ENCODE measurements at regions not wholly inside any gene's neighbourhood (a gene's known extent, or its start where the extent isn't known, plus 50 kb on each side); places are given as distances from the start of the nearest gene placed in this dataset.

- no peak for DNase-seq
- Histone ChIP-seq H3K9me2 (replicated peaks; ENCODE audit: low read length) (no peaks in the 10 kb centered on the region), H3K27me3 (ENCODE audit: low read length) (peaks cover 47% of the 10 kb centered on the region), H3K79me2 (ENCODE audit: low read length) (no peaks in the 10 kb centered on the region), H3K4me2 (ENCODE audit: low read length) (no peak overlapping the region), H3K9me3 (ENCODE audit: low read length) (no peaks in the 10 kb centered on the region), H3K36me3 (ENCODE audit: low read depth, low read length) (no peaks in the 10 kb centered on the region), H2AFZ (ENCODE audit: low read length) (no peak overlapping the region), H3F3A (ENCODE audit: low read length, unreplicated experiment) (no peaks in the 10 kb centered on the region), H3K4me3 (ENCODE audit: low read length) (no peak overlapping the region), H3K4me1 (ENCODE audit: insufficient read depth, low read length) (no peaks in the 10 kb centered on the region), H3K27ac (ENCODE audit: low read length) (no peak overlapping the region), H3K9ac (ENCODE audit: low read length) (no peak overlapping the region), H4K20me1 (ENCODE audit: low read length) (no peaks in the 10 kb centered on the region)
- TF ChIP-seq EZH2 (IDR thresholded peaks at IDR 0.05; ENCODE audit: low read length, unreplicated experiment), result no peak
- no peak for TF ChIP-seq EZH2phosphoT487 (IDR thresholded peaks at IDR 0.05; ENCODE audit: borderline replicate concordance, low read length)
- TF ChIP-seq, protein P1, sequence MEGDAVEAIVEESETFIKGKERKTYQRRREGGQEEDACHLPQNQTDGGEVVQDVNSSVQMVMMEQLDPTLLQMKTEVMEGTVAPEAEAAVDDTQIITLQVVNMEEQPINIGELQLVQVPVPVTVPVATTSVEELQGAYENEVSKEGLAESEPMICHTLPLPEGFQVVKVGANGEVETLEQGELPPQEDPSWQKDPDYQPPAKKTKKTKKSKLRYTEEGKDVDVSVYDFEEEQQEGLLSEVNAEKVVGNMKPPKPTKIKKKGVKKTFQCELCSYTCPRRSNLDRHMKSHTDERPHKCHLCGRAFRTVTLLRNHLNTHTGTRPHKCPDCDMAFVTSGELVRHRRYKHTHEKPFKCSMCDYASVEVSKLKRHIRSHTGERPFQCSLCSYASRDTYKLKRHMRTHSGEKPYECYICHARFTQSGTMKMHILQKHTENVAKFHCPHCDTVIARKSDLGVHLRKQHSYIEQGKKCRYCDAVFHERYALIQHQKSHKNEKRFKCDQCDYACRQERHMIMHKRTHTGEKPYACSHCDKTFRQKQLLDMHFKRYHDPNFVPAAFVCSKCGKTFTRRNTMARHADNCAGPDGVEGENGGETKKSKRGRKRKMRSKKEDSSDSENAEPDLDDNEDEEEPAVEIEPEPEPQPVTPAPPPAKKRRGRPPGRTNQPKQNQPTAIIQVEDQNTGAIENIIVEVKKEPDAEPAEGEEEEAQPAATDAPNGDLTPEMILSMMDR (conservative IDR thresholded peaks at IDR 0.05; ENCODE audit: low read depth, low read length), result no peak
- intact Hi-C loops (cut with micrococcal nuclease), result no loop called here
- no peak for ATAC-seq
- BruUV-seq (replicated peaks), result no TSS peak
- ChIA-PET CTCF (interaction anchor here (0.8 kb wide), 1 partner anchor 9 kb away, joined by 4 read pairs; no protein-coding TSS in a partner anchor), POLR2A (ENCODE audit: unreplicated experiment) (no interaction called here)
These were observed 472.2 kb upstream of the ZMIZ1 start for GRCh38 chr10:78596556-78596955.

DNA sequence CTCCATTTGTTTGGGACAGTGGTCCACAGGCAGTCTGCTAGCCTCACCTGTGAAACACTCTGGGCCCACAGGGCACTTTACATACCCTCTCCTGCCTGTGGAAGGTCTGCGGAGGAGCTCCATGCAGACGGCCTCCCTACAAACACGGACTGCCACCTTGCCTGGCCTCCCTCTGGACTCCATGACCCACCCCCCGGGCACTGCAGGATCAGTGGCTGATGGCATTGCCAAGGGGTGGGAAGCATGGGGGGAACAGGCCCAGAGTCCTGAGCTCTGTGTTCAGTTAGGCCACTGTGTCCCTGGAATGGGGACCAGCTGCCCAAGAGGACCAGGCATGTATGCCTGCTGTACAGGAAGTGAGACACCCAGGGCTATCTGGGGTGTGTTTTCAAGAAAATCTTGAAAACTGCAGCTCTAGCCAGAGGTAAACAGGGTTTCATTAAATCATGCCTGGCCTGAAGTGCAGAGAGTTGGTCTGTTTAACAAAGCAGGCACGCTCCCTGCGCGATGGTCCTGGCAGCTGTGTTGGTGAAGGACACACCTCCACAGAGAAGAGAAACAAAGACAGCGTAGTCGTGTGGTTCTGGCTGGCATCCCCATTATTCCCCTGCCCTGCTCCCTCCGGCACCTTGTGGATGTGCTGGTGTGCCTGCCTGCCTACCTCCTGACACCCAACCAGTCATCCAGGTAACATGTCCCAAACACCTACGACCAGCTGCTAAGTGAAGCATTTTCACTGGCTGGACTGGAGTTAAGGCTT, 470.8 kb upstream of the ZMIZ1 start:
- H3K27ac ChIP-seq (ENCODE audit: low read length), result no peak overlapping the region
- H3K9me2 ChIP-seq (replicated peaks; ENCODE audit: low read length), result no peaks in the 10 kb centered on the region
- no peaks in the 10 kb centered on the region for H3K9me3 ChIP-seq (ENCODE audit: low read length)
- CTCF ChIA-PET, result no interaction called here
- no peak overlapping the region for H3K9ac ChIP-seq (ENCODE audit: low read length)
- no peaks in the 10 kb centered on the region for H4K20me1 ChIP-seq (ENCODE audit: low read length)
- no peaks in the 10 kb centered on the region for H3K79me2 ChIP-seq (ENCODE audit: low read length)
- TF ChIP-seq EZH2phosphoT487 (IDR thresholded peaks at IDR 0.05; ENCODE audit: borderline replicate concordance, low read length), result no peak
- no peak for TF ChIP-seq EZH2 (IDR thresholded peaks at IDR 0.05; ENCODE audit: low read length, unreplicated experiment)
- TF ChIP-seq, protein P1 (conservative IDR thresholded peaks at IDR 0.05; ENCODE audit: low read depth, low read length), result no peak
- DNase-seq, result no peak
- intact Hi-C loops (cut with micrococcal nuclease), result no loop called here
- H2AFZ ChIP-seq (ENCODE audit: low read length), result no peak overlapping the region
- no peak for ATAC-seq
- H3K4me3 ChIP-seq (ENCODE audit: low read length), result no peak overlapping the region
- BruUV-seq (replicated peaks), result no TSS peak
- no peaks in the 10 kb centered on the region for H3F3A ChIP-seq (ENCODE audit: low read length, unreplicated experiment)
- POLR2A ChIA-PET (ENCODE audit: unreplicated experiment), result interaction anchor here (0.6 kb wide), 1 partner anchor 22 kb away, joined by 3 read pairs; no protein-coding TSS in a partner anchor
- H3K4me2 ChIP-seq (ENCODE audit: low read length), result no peak overlapping the region
- no peaks in the 10 kb centered on the region for H3K4me1 ChIP-seq (ENCODE audit: insufficient read depth, low read length)
- H3K36me3 ChIP-seq (ENCODE audit: low read depth, low read length), result no peaks in the 10 kb centered on the region
- peaks cover 36% of the 10 kb centered on the region for H3K27me3 ChIP-seq (ENCODE audit: low read length)

Measured in PC-3 (cell line).